Superior temporal gyrus (tissue), 1 donor: ENCODE measurements at regions not wholly inside any gene's neighbourhood (a gene's known extent, or its start where the extent isn't known, plus 50 kb on each side); places are given as distances from the start of the nearest gene placed in this dataset.
A peak's percentile ranks its signal among the peaks of the same experiment; 100 is the strongest.

Experiments
- DNase-seq: peaks from one replicate; pipeline ENCODE4 v3.0.0-alpha.2; 2016; ENCODE audit errors: extremely low spot score

GRCh38 chr2:176540995-176541394 is 271.8 kb downstream of the MTX2 start:
- DNase-seq: no peak

- no peak for DNase-seq
These were observed 273.2 kb downstream of the MTX2 start for GRCh38 chr2:176542476-176542875.

- no peak for DNase-seq
These were observed 275.3 kb downstream of the MTX2 start for GRCh38 chr2:176544557-176544956.

GRCh38 chr2:176544991-176545956 is 276.0 kb downstream of the MTX2 start:
- DNase-seq: peak; percentile 13

- no peak for DNase-seq
These were observed 277.3 kb downstream of the MTX2 start for GRCh38 chr2:176546550-176546949.

GRCh38 chr2:176552501-176553135 is 283.4 kb downstream of the MTX2 start:
- no peak for DNase-seq

- DNase-seq: peak; percentile 37
These were observed 284.5 kb downstream of the MTX2 start for GRCh38 chr2:176553685-176554100.

- peak; percentile 83 for DNase-seq
These were observed 285.1 kb downstream of the MTX2 start for GRCh38 chr2:176554101-176555048.

- DNase-seq: no peak
These were observed 285.9 kb downstream of the MTX2 start for GRCh38 chr2:176555112-176555511.

- no peak for DNase-seq
These were observed 286.5 kb downstream of the MTX2 start for GRCh38 chr2:176555781-176556180.

- DNase-seq: no peak
These were observed 287.1 kb downstream of the MTX2 start for GRCh38 chr2:176556373-176556772.

GRCh38 chr2:176557821-176558220 is 288.6 kb downstream of the MTX2 start:
- DNase-seq: no peak

GRCh38 chr2:176558574-176559140 is 289.4 kb downstream of the MTX2 start:
- no peak for DNase-seq

GRCh38 chr2:176560296-176560695 is 291.1 kb downstream of the MTX2 start:
- DNase-seq: no peak

GRCh38 chr2:176561706-176562105 is 292.5 kb downstream of the MTX2 start:
- DNase-seq: no peak

- no peak for DNase-seq
These were observed 293.3 kb downstream of the MTX2 start for GRCh38 chr2:176562359-176563078.

- DNase-seq: no peak
These were observed 296.5 kb downstream of the MTX2 start for GRCh38 chr2:176565641-176566323.

GRCh38 chr2:176566496-176566895 is 297.3 kb downstream of the MTX2 start:
- no peak for DNase-seq

GRCh38 chr2:176566961-176567360 is 297.7 kb downstream of the MTX2 start:
- no peak for DNase-seq

GRCh38 chr2:176567361-176567760 is 298.1 kb downstream of the MTX2 start:
- DNase-seq: no peak
